ENCODE measurements at regions not wholly inside any gene's neighbourhood (a gene's known extent, or its start where the extent isn't known, plus 50 kb on each side); places are given as distances from the start of the nearest gene placed in this dataset.

- TF ChIP-seq CTCF (conservative IDR thresholded peaks at IDR 0.05 in 1 of 2, IDR thresholded peaks at IDR 0.05 in 1 of 2; ENCODE audit: extremely low read depth in 1 of 2, insufficient read depth in 1 of 2, low read depth in 1 of 2, low read length in 2 of 2), result no peak
- no peak for TF ChIP-seq EZH2 (IDR thresholded peaks at IDR 0.05; ENCODE audit: borderline replicate concordance, low read length)
Measured at GRCh38 chr10:109055243-109055642, 868.1 kb downstream of the XPNPEP1 start.
